ENCODE measurements at regions not wholly inside any gene's neighbourhood (a gene's known extent, or its start where the extent isn't known, plus 50 kb on each side); places are given as distances from the start of the nearest gene placed in this dataset.

GRCh38 chr11:134516529-134516928, 104.5 kb upstream of the B3GAT1 start:
- TF ChIP-seq CTCF (IDR thresholded peaks at IDR 0.05) (no peak), EZH2 (IDR thresholded peaks at IDR 0.05; ENCODE audit: borderline replicate concordance, insufficient read depth, low read depth, low read length, poor library complexity, severe bottlenecking) (no peak)
